ENCODE measurements at regions not wholly inside any gene's neighbourhood (a gene's known extent, or its start where the extent isn't known, plus 50 kb on each side); places are given as distances from the start of the nearest gene placed in this dataset.

- no peak overlapping the region for H3K4me2 ChIP-seq (ENCODE audit: control insufficient read depth, extremely low read depth, insufficient read depth, low read depth, low read length)
- DNase-seq (ENCODE audit: low read depth, low spot score) (no peak), FAIRE-seq (no peak)
- no peak overlapping the region for H2AFZ ChIP-seq (ENCODE audit: control insufficient read depth, low read length)
- H3K36me3 ChIP-seq (ENCODE audit: control insufficient read depth in 2 of 2, extremely low read depth in 1 of 2, insufficient read depth in 2 of 2, low read length in 2 of 2), result no peaks in the 10 kb centered on the region
- H3K27ac ChIP-seq (ENCODE audit: control insufficient read depth, insufficient read depth, low read length), result no peak overlapping the region
- H3K79me2 ChIP-seq (ENCODE audit: control insufficient read depth, insufficient read depth, low read length), result no peaks in the 10 kb centered on the region
- H3K9me3 ChIP-seq (ENCODE audit: control insufficient read depth, low read depth, low read length), result no peaks in the 10 kb centered on the region
- no peak overlapping the region for H3K4me3 ChIP-seq (ENCODE audit: control insufficient read depth in 2 of 3, extremely low read depth in 1 of 3, insufficient read depth in 2 of 3, low read depth in 1 of 3, low read length in 3 of 3)
- no peaks in the 10 kb centered on the region for H3K9me1 ChIP-seq (ENCODE audit: control insufficient read depth, extremely low read depth, insufficient read depth, low read length)
- no peaks in the 10 kb centered on the region for H3K4me1 ChIP-seq (ENCODE audit: control insufficient read depth, extremely low read depth, insufficient read depth, low read length)
- dilution Hi-C loops (cut with MboI; ENCODE audit: extremely low pct_ligation_motif_present, low sequenced_read_pairs), result no loop called here
- no peaks in the 10 kb centered on the region for H3K27me3 ChIP-seq (ENCODE audit: control insufficient read depth, extremely low read depth, insufficient read depth, low read length)
- H4K20me1 ChIP-seq (ENCODE audit: control insufficient read depth, extremely low read depth, insufficient read depth, low read length), result no peaks in the 10 kb centered on the region
- H3K9ac ChIP-seq (ENCODE audit: control insufficient read depth, extremely low read depth, insufficient read depth, low read length), result no peak overlapping the region
- TF ChIP-seq, protein P1, sequence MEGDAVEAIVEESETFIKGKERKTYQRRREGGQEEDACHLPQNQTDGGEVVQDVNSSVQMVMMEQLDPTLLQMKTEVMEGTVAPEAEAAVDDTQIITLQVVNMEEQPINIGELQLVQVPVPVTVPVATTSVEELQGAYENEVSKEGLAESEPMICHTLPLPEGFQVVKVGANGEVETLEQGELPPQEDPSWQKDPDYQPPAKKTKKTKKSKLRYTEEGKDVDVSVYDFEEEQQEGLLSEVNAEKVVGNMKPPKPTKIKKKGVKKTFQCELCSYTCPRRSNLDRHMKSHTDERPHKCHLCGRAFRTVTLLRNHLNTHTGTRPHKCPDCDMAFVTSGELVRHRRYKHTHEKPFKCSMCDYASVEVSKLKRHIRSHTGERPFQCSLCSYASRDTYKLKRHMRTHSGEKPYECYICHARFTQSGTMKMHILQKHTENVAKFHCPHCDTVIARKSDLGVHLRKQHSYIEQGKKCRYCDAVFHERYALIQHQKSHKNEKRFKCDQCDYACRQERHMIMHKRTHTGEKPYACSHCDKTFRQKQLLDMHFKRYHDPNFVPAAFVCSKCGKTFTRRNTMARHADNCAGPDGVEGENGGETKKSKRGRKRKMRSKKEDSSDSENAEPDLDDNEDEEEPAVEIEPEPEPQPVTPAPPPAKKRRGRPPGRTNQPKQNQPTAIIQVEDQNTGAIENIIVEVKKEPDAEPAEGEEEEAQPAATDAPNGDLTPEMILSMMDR (optimal IDR thresholded peaks at IDR 0.05 in 1 of 3, IDR thresholded peaks at IDR 0.05 in 1 of 3, conservative IDR thresholded peaks at IDR 0.05 in 1 of 3; ENCODE audit: extremely low read depth in 1 of 3, insufficient read depth in 2 of 3, low read length in 3 of 3), result no peak
- TF ChIP-seq EZH2 (IDR thresholded peaks at IDR 0.05; ENCODE audit: low read length), result no peak
Measured at GRCh38 chr17:51560398-51560797, 300.1 kb downstream of the UTP18 start.

DNA sequence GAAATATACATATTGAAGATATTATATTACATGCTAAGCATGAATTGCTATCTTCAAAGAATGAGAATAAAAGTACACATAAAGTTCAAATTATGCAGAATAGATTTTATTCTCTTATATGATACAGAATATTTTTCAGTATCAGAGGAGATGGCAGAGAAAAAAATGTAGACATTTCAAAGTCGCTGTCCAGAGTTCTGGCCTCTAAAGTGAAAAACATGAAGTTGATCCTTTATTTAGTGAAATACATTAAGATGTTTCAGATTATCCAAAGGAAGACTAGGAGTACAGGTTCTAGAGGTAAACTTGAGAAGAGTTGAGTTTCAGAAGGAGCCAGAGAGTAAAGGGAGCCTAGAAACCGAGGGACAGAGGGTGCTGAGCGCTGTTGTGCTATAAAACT is 303.6 kb downstream of the UTP18 start:
- Histone ChIP-seq H3K27me3 (ENCODE audit: control insufficient read depth, extremely low read depth, insufficient read depth, low read length) (no peaks in the 10 kb centered on the region), H3K9ac (ENCODE audit: control insufficient read depth, extremely low read depth, insufficient read depth, low read length) (no peak overlapping the region), H2AFZ (ENCODE audit: control insufficient read depth, low read length) (no peak overlapping the region), H3K36me3 (ENCODE audit: control insufficient read depth in 2 of 2, extremely low read depth in 1 of 2, insufficient read depth in 2 of 2, low read length in 2 of 2) (no peaks in the 10 kb centered on the region), H3K9me1 (ENCODE audit: control insufficient read depth, extremely low read depth, insufficient read depth, low read length) (no peaks in the 10 kb centered on the region), H3K4me3 (ENCODE audit: control insufficient read depth in 2 of 3, extremely low read depth in 1 of 3, insufficient read depth in 2 of 3, low read depth in 1 of 3, low read length in 3 of 3) (no peak overlapping the region), H3K79me2 (ENCODE audit: control insufficient read depth, insufficient read depth, low read length) (no peaks in the 10 kb centered on the region), H4K20me1 (ENCODE audit: control insufficient read depth, extremely low read depth, insufficient read depth, low read length) (no peaks in the 10 kb centered on the region), H3K4me2 (ENCODE audit: control insufficient read depth, extremely low read depth, insufficient read depth, low read depth, low read length) (no peak overlapping the region), H3K27ac (ENCODE audit: control insufficient read depth, insufficient read depth, low read length) (no peak overlapping the region), H3K9me3 (ENCODE audit: control insufficient read depth, low read depth, low read length) (no peaks in the 10 kb centered on the region), H3K4me1 (ENCODE audit: control insufficient read depth, extremely low read depth, insufficient read depth, low read length) (no peaks in the 10 kb centered on the region)
- dilution Hi-C loops (cut with MboI; ENCODE audit: extremely low pct_ligation_motif_present, low sequenced_read_pairs), result no loop called here
- no peak for DNase-seq (ENCODE audit: low read depth, low spot score)
- TF ChIP-seq, protein P1 (optimal IDR thresholded peaks at IDR 0.05 in 1 of 3, IDR thresholded peaks at IDR 0.05 in 1 of 3, conservative IDR thresholded peaks at IDR 0.05 in 1 of 3; ENCODE audit: extremely low read depth in 1 of 3, insufficient read depth in 2 of 3, low read length in 3 of 3), result no peak
- no peak for TF ChIP-seq EZH2 (IDR thresholded peaks at IDR 0.05; ENCODE audit: low read length)
- FAIRE-seq, result no peak
